GM12872 (cell line): ENCODE measurements at regions not wholly inside any gene's neighbourhood (a gene's known extent, or its start where the extent isn't known, plus 50 kb on each side); places are given as distances from the start of the nearest gene placed in this dataset.

Experiments used
- TF ChIP-seq, protein P1 (sequence below): IDR thresholded peaks from 3 replicates; pipeline ENCODE4 v1.5.1; 2011; ENCODE audit warnings: low read depth, mild to moderate bottlenecking, low read length, moderate library complexity; ENCODE audit not compliant: insufficient read depth

DNA sequence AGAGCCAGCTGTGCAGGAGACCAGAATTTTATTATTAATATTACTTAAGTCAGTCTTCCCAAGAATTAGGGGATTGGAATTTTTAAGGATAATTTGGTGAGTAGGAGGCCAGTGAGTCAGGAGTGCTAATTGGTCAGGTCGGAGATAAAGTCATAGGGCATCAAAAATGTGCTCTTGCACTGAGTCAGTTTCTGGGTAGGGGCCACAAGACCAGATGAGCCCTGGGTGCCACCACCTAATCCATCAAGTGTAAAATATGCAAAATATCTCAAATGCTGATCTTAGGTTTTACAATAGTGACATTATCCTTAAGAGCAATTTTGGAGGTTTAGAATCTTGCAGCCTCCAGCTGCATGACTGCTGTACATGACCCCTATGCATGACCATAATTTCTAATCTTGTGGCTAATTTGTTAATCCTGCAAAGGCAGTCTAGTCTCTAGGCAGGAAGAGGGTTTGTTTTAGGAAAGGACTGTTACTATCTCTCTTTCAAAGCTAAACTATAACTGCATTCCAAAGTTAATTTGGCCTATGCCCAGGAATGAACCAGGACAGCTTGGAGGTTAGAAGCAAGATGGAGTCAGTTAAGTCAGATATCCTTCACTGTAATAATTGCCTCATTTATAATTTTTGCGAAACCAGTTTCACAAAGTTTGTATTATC lies 215.9 kb downstream of the RNF152 start:
- TF ChIP-seq, protein P1, sequence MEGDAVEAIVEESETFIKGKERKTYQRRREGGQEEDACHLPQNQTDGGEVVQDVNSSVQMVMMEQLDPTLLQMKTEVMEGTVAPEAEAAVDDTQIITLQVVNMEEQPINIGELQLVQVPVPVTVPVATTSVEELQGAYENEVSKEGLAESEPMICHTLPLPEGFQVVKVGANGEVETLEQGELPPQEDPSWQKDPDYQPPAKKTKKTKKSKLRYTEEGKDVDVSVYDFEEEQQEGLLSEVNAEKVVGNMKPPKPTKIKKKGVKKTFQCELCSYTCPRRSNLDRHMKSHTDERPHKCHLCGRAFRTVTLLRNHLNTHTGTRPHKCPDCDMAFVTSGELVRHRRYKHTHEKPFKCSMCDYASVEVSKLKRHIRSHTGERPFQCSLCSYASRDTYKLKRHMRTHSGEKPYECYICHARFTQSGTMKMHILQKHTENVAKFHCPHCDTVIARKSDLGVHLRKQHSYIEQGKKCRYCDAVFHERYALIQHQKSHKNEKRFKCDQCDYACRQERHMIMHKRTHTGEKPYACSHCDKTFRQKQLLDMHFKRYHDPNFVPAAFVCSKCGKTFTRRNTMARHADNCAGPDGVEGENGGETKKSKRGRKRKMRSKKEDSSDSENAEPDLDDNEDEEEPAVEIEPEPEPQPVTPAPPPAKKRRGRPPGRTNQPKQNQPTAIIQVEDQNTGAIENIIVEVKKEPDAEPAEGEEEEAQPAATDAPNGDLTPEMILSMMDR: no peak

DNA sequence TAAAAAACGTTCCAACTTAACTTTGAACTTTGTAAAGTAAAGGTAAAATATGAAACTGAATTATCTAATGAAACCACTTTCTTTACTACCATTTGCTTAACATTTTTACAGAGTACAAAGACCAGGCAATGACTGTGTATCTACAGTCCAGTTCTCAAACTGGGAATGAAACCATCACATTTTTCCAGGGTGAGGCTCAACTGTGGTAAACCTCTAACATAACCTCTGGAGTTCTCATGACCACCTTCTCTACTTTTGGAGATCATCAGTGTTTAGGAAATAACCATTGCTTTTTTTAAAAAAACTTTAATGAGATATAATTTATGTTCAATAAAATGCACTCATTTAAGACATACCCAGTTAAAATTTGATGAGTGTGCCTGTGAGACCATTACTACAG lies 223.5 kb downstream of the RNF152 start:
- TF ChIP-seq, protein P1: no peak

DNA sequence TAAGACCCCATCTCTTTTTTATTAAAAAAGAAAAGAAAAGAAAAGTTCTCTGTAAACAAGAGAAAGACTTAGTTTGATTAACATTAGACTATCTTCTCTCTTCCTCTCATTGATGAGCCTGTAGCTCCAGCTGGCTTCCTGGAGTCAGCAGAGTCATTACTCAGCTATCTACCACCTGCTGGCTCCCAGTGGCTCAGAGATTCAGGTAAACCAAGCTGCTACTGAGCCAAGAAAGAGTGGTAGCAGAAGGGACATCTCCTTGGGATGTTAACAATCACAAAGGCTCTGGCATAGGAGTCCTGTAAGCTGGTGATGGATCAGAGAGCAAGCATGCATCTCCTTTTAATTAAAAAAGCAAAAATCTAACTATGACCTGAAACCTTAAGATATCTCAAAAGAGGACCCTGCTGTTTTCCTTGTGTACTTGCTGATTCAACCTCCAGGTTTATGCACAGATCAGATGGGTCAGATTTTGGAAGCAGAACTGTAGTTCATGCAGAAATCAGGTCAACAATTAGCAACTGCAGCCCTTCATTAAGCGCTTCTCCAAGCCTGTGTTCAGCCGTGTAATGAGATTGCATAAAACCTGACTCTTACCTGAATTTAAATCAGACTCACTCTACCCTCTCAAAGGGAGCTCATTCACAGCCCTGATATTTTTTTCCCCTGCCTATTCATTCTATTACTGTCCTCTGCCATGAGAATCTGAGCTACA lies 225.8 kb downstream of the RNF152 start:
- TF ChIP-seq, protein P1: no peak

DNA sequence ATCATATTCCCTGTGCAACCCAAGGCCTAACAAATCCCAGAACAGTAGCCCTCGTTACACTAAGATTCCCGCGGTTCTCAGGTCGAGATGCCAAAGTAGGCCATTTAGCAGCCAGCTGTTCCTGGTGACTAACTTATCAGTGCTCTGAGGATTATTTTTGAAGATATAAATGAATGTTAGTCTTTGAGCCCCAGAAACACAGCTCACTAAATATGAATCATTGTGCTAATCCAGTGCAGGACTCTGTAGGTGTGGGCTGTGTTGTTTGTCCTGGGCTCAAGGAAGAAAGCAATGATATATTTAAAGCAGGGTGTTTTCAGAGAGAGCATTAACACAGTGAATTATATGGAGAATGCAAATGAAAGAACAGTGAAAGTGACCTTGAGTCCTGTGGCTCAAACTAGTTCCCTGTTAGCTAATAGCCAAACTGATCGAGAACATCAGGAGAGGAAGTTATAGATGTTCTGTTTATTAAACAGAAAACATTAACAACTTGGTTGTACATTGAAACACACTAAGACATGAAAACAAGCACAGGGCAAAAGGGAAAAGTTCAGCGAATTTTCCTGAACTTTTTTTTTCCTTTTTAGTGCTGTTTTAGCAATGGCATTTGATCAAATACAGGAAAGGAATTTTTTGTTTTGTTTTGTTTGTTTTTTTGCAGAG lies 228.3 kb downstream of the RNF152 start:
- TF ChIP-seq, protein P1: no peak

DNA sequence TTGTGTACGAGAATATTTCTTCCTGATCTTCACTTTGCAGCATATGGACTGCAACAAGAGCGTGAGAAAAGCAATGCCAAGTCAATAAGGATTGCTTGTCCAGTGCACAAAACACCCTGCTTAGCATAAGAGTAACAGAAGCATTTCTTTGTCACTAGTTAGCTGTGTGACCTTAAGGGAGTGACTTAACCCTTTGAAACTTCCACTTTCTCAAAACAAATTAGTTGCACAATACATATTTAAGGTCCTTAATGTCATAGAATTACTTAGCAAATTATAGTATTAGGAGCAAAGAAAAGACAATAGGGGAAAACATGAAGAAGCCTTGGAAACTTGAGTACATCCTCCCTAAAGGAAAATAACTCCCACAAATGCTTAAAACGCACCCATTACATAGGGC lies 230.1 kb downstream of the RNF152 start:
- TF ChIP-seq, protein P1: no peak

DNA sequence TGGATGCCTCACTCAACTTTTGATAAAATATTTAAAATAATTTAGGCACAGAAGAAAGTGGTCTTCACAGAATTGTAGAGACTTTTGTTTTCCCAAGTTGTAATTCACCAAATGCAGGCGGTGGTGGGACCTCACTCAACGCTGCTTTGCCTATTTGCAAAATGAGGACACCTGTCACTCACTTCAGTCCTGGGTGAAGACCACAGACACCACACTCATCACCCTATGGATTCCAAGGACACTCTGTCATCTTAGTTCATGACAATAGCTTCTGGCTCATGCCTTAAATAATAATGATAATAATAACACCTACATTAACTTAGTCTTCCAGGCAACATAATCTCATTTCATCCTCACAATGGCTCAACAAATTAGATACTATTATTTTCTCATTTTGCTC lies 234.4 kb downstream of the RNF152 start:
- TF ChIP-seq, protein P1: no peak

DNA sequence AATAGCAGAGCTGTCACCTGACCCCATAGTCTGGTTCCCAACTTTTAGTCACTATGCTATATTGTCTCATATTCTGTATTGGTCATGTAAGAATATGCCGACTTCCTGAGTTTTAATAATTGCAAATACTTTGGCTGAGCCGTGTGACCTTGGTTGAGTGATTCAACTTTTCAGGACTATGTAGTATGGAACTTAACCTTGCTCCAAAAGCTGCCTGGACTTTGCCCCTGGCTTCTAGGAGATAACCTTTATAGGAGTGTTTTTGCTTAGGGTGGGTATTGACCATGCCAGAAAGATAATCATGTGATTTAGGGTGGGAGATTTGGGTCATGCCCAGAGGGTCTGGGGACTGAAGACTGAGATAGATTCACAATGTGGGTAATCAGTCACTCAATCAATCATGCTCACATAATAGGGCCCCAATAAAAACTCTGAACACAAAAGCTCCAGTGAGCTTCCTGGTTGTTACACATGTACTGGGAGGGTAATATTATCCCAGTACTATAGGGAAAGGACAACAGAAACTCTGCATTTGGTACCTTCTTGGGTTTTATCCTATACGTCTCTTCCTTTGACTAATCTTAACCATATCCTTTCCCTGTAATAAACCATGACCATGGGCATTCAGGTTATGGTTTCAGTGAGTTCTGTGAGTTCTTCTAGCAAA lies 235.6 kb downstream of the RNF152 start:
- TF ChIP-seq, protein P1: no peak
